GM11168 (cell line): ENCODE measurements at regions not wholly inside any gene's neighbourhood (a gene's known extent, or its start where the extent isn't known, plus 50 kb on each side); places are given as distances from the start of the nearest gene placed in this dataset.
"Not testable (repeated sequence)": the region's sequence is repeated elsewhere in the genome, so short reads cannot be mapped to it uniquely, and the experiment has no call there.

Experiments
- in situ Hi-C: fragments of 300-500 bp; cut with MboI; formaldehyde crosslinking; loops from one replicate; pipeline ENCODE4 v1.12.0; 2022; ENCODE audit warnings: low sequenced_read_pairs; ENCODE audit not compliant: unreplicated experiment

DNA sequence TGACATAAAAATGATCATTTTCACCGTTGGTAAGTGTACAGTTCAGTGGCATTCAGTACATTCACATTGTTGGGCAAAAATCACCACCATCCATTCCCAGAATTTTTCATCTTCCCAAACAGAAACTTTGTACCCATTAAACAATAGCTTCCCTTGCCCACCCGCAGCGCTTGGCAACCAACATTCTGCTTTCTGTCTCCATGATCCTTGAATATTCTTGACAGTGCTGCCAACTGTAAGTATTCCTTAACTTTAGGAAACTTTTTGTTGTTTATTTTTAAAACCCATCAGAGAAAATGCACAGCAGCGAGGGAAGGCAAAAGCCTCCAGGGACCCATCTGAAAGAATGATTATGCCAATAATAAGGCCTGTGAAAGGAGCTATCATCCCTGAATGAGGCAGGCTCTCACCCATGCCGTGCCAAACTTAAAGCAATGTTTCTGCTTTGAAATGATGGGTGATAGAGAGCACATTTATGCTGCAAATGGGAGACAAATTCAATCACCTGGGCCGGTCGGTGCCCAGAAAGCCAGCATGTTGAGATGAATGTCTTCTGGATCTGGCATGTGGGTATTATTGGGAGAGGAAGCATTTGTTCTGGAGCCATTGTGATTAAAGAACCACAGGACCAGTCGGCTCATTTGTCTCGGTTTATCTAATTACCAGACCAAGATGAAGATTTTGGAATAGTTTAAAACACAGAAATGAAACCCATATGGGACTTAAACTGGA, 202.1 kb upstream of the NPVF start:
- in situ Hi-C loops = no loop called here

DNA sequence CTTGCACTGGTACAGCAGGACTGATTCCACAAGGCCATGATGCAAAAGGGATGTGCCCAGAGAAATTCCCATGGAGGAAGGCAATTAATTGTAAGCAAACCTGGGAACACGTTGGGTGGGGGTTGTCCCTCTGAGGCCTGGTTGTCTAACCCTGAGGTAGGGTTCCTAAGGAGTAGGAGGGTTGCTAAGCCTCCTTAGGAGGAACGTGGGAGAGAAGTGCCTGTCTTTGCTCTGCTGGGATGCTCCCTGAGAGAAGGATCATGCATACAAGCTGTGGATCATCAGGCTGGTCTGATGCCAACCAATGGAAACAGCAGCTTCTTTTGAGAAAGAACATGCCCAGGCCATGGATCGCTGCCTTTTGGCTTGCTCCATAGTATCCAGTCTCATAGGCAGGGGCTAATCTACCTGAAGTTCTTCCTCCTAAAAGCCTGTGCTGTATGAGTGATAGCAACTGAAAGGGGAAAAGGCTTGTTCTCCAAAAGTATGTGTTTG, 203.7 kb upstream of the NPVF start:
- in situ Hi-C loops = no loop called here

GRCh38 chr7:25432807-25433206, 204.5 kb upstream of the NPVF start:
- in situ Hi-C loops = no loop called here

GRCh38 chr7:25436413-25436812, 208.1 kb upstream of the NPVF start:
- in situ Hi-C loops = no loop called here

- in situ Hi-C loops = no loop called here
These were observed 209.0 kb upstream of the NPVF start for GRCh38 chr7:25437308-25437707.

DNA sequence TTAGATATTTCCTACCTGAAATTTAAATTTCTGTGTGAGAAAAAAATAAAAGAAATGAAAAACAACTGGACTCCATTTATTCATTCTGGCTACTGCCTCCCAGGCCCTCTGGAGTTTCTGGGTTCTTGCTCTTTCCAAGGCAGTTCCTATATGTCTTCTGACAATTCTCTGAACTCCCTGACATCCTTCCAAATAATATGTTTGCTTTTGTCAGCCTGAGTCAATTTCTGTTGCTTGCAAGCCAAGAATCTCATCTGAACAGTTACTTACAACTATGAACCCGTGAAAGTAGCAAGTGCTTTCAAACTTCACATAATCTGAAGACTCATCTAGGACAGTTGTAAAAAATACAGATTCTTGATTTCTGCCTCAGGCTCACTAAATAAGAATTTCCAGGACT, 216.7 kb upstream of the NPVF start:
- in situ Hi-C loops = no loop called here

DNA sequence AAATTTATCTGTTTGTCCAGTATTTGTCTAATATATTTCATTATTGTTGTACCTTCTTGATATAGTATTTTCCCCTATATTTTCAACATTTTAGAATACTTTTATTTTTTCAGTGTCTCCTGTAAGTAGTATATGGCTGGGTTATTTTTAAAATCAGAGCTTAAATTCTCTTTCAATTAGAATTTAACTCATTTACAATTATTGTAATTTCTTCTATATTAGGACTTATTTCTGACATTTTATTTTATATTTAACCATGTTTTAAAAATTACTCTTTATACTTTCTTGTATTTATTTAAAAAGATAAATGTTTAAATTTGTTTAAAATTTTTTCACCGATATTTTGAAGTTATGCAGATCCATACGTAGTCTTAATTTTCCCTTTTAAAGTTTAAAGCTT, 220.0 kb upstream of the NPVF start:
- in situ Hi-C loops = no loop called here

GRCh38 chr7:25454020-25454419, 225.7 kb upstream of the NPVF start:
- in situ Hi-C loops = no loop called here

GRCh38 chr7:25454562-25455041, 226.3 kb upstream of the NPVF start:
- in situ Hi-C loops = no loop called here

DNA sequence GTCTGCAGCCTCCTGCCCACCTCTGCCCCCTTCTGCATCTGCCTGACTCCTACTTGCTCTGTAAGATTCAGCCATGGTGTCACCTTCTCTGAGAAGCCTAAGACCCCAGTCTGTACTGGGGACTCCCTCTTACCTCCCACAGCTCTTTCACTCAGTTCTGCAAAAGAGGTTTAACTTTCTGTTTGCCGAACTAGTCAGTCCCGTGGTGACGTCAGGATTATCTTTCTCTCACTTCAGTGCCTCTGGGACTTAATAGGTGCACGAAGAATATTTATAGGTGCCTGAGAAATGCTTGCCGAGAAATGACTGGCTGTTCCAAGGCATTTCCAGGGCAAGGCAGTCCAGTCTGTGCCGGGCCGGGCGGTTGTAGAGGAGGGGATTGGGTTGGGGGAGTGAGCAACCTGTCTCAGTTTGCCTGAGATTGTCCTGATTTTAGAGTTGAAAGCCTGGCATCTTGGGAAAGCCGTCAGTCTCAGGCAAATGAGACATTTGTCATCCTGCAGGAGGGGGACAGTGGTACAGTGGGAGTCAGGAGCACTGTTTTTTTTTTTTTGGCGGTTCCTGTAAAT, 227.5 kb upstream of the NPVF start:
- in situ Hi-C loops = no loop called here

- in situ Hi-C loops = no loop called here
These were observed 228.3 kb upstream of the NPVF start for GRCh38 chr7:25456467-25457171.

GRCh38 chr7:25459057-25459456, 230.8 kb upstream of the NPVF start:
- in situ Hi-C loops = no loop called here

GRCh38 chr7:25460433-25460832, 232.1 kb upstream of the NPVF start:
- in situ Hi-C loops = no loop called here

GRCh38 chr7:25469669-25470068, 241.4 kb upstream of the NPVF start:
- in situ Hi-C loops = no loop called here

DNA sequence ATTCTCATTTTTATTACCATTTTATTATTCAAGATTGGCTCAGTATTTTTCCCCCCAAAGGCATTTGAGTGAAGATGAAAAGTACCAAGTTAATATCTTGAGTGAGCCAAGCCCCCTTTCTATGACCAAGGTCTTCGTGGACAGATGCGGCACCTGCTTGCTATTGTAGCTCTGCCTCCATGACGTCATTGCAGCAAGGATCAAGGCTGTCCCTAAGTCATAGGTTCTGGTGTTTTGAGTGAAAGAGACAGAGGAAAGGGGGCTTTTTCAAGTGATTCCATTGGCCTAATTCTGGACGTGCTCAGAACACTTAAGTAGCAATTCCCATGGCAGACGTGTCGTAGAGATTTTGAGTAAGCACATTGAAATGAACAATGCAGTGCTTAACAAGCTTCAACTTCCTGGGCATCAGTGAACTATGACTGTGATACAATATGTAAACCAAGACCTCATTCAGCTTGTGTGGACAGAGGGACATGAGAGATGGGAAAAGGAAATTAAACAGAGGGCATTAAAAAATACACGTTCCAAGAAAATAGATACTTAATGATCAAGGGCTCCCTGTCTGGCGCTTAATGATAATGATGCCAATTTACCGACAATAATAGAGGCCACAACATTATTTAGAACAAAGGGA, 248.7 kb upstream of the NPVF start:
- in situ Hi-C loops = no loop called here

- in situ Hi-C loops = not testable (repeated sequence)
These were observed 249.9 kb upstream of the NPVF start for GRCh38 chr7:25478221-25478620.

DNA sequence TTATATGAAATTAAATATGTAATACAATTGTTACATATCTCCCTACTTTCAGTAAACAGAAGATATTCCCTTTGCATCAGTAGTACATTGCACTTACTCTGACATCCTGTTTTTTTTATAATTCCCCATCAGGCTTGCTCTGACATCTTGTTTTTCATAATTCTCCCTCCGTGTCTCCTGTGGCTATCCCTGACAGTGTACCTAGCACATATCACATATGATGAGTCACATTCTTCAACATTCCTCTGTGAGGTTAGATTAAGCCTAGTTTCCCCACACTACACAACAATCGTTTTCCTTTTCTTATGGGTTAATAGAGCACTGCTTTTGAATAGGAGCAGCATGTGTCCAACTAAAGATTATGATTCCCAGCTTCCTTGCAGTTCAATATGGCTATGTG, 250.6 kb upstream of the NPVF start:
- in situ Hi-C loops = no loop called here

- in situ Hi-C loops = no loop called here
These were observed 253.6 kb upstream of the NPVF start for GRCh38 chr7:25481891-25482290.

GRCh38 chr7:25482631-25483030, 254.3 kb upstream of the NPVF start:
- in situ Hi-C loops = no loop called here

DNA sequence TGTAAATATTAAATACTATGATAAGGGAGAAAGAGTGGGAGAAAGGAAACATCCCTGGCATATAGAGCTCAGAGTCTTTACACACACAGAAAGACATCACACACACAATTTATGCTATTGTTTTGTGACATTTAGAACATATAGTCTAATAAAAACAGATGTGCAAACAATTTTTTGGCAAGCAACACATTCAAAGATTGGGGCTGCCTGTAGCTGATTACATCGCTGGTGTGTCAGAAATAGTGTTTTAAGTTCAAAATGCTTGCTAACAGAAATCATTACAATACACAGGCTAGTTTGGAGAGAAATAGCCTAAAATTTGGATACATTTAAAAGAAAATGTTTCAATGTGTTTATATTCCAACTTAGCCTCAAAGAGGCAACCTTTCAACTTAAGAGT, 256.7 kb upstream of the NPVF start:
- in situ Hi-C loops = no loop called here

GRCh38 chr7:25486656-25487055, 258.4 kb upstream of the NPVF start:
- in situ Hi-C loops = no loop called here
